ENCODE measurements at regions not wholly inside any gene's neighbourhood (a gene's known extent, or its start where the extent isn't known, plus 50 kb on each side); places are given as distances from the start of the nearest gene placed in this dataset.

GRCh38 chr4:110675426-110675825 lies 52.5 kb upstream of the PITX2 start:
- TF ChIP-seq, protein P1, sequence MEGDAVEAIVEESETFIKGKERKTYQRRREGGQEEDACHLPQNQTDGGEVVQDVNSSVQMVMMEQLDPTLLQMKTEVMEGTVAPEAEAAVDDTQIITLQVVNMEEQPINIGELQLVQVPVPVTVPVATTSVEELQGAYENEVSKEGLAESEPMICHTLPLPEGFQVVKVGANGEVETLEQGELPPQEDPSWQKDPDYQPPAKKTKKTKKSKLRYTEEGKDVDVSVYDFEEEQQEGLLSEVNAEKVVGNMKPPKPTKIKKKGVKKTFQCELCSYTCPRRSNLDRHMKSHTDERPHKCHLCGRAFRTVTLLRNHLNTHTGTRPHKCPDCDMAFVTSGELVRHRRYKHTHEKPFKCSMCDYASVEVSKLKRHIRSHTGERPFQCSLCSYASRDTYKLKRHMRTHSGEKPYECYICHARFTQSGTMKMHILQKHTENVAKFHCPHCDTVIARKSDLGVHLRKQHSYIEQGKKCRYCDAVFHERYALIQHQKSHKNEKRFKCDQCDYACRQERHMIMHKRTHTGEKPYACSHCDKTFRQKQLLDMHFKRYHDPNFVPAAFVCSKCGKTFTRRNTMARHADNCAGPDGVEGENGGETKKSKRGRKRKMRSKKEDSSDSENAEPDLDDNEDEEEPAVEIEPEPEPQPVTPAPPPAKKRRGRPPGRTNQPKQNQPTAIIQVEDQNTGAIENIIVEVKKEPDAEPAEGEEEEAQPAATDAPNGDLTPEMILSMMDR (IDR thresholded peaks at IDR 0.05; ENCODE audit: unreplicated experiment): no peak
- H3K4me3 Mint-ChIP-seq (ENCODE audit: unreplicated experiment): no peak overlapping the region
- no peak overlapping the region for H3K27ac Mint-ChIP-seq (ENCODE audit: unreplicated experiment)
- H3K9me3 Mint-ChIP-seq (ENCODE audit: unreplicated experiment): no peaks in the 10 kb centered on the region
- peaks cover under 1% of the 10 kb centered on the region for H3K27me3 Mint-ChIP-seq (ENCODE audit: unreplicated experiment)
- peaks cover 5% of the 10 kb centered on the region for H3K4me1 Mint-ChIP-seq (ENCODE audit: unreplicated experiment)
- no peaks in the 10 kb centered on the region for H3K36me3 Mint-ChIP-seq (ENCODE audit: low read depth, unreplicated experiment)
- DNase-seq (ENCODE audit: low spot score): no peak

DNA sequence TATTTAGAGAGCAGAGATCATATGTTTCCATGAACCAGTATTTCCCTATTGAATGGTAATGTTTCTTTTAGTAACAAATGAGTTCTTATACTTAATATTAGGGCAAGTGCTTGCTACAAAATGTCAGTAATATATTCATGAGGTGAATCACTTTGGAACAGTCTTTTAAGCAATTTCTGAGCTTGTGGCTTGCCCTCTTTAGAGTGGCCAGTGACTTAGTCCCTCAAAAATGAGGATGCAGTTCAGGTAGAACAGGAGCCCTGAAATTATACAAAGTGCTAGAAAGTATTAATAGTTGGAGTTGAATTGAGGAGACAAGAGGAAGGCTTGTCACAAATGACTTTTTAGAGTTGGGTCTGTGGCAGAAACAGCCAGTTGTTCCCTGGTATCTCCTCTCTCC lies 53.4 kb upstream of the PITX2 start:
- TF ChIP-seq, protein P1 (IDR thresholded peaks at IDR 0.05; ENCODE audit: unreplicated experiment): no peak
- Mint-ChIP-seq H3K4me1 (ENCODE audit: unreplicated experiment) (peaks cover 10% of the 10 kb centered on the region), H3K36me3 (ENCODE audit: low read depth, unreplicated experiment) (no peaks in the 10 kb centered on the region), H3K27ac (ENCODE audit: unreplicated experiment) (no peak overlapping the region), H3K27me3 (ENCODE audit: unreplicated experiment) (peaks cover 3% of the 10 kb centered on the region), H3K9me3 (ENCODE audit: unreplicated experiment) (no peaks in the 10 kb centered on the region), H3K4me3 (ENCODE audit: unreplicated experiment) (no peak overlapping the region)
- no peak for DNase-seq (ENCODE audit: low spot score)

DNA sequence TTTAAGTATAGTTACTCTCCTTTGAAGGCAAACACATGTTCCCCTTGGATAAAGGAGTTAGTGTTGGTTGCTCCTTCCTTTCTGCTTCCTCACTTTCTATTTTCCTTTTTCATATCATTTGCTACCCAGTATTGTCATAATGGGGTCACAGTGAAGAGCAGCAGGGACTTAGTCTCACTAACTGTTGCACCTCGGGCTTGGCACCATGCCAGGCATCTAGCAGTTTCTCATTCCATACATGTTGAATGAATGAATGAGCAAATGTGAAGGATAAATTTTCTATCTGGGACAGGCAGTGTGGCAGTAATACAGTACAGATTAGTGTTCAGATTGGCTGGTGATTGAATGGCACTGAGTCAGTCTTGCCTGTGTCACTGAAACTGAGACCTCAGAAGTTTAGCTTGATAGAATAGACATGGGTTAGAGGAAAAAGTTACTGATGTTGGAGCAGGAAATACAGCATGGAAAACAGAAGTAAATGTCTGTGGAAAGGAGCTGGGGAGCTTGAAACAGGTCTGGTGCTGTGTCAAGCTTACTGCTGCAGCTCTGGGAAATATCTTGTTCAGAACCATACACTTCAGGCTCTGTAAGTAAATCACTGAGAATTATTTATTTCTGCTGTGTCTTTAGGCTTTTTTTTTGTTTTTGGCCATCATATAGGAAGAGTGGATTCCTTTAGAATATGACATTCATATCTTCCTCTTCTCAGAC lies 55.8 kb upstream of the PITX2 start:
- Mint-ChIP-seq H3K4me3 (ENCODE audit: unreplicated experiment) (no peak overlapping the region), H3K27ac (ENCODE audit: unreplicated experiment) (no peak overlapping the region), H3K4me1 (ENCODE audit: unreplicated experiment) (peaks cover 10% of the 10 kb centered on the region), H3K9me3 (ENCODE audit: unreplicated experiment) (no peaks in the 10 kb centered on the region), H3K27me3 (ENCODE audit: unreplicated experiment) (peaks cover 4% of the 10 kb centered on the region), H3K36me3 (ENCODE audit: low read depth, unreplicated experiment) (no peaks in the 10 kb centered on the region)
- TF ChIP-seq, protein P1 (IDR thresholded peaks at IDR 0.05; ENCODE audit: unreplicated experiment): no peak
- DNase-seq (ENCODE audit: low spot score): no peak

- H3K27me3 Mint-ChIP-seq (ENCODE audit: unreplicated experiment): peaks cover 4% of the 10 kb centered on the region
- no peak overlapping the region for H3K27ac Mint-ChIP-seq (ENCODE audit: unreplicated experiment)
- no peak overlapping the region for H3K4me3 Mint-ChIP-seq (ENCODE audit: unreplicated experiment)
- no peaks in the 10 kb centered on the region for H3K36me3 Mint-ChIP-seq (ENCODE audit: low read depth, unreplicated experiment)
- H3K9me3 Mint-ChIP-seq (ENCODE audit: unreplicated experiment): no peaks in the 10 kb centered on the region
- TF ChIP-seq, protein P1 (IDR thresholded peaks at IDR 0.05; ENCODE audit: unreplicated experiment): no peak
- DNase-seq (ENCODE audit: low spot score): no peak
- H3K4me1 Mint-ChIP-seq (ENCODE audit: unreplicated experiment): peaks cover 10% of the 10 kb centered on the region
These were observed 57.4 kb upstream of the PITX2 start for GRCh38 chr4:110680265-110680664.

GRCh38 chr4:110681381-110681780 lies 58.5 kb upstream of the PITX2 start:
- peaks cover 4% of the 10 kb centered on the region for H3K27me3 Mint-ChIP-seq (ENCODE audit: unreplicated experiment)
- H3K27ac Mint-ChIP-seq (ENCODE audit: unreplicated experiment): no peak overlapping the region
- TF ChIP-seq, protein P1 (IDR thresholded peaks at IDR 0.05; ENCODE audit: unreplicated experiment): no peak
- H3K9me3 Mint-ChIP-seq (ENCODE audit: unreplicated experiment): no peaks in the 10 kb centered on the region
- DNase-seq (ENCODE audit: low spot score): no peak
- no peaks in the 10 kb centered on the region for H3K36me3 Mint-ChIP-seq (ENCODE audit: low read depth, unreplicated experiment)
- no peak overlapping the region for H3K4me3 Mint-ChIP-seq (ENCODE audit: unreplicated experiment)
- H3K4me1 Mint-ChIP-seq (ENCODE audit: unreplicated experiment): peaks cover 10% of the 10 kb centered on the region
